AG04450 (cell line): ENCODE measurements at regions not wholly inside any gene's neighbourhood (a gene's known extent, or its start where the extent isn't known, plus 50 kb on each side); places are given as distances from the start of the nearest gene placed in this dataset.
"Not testable (repeated sequence)": the region's sequence is repeated elsewhere in the genome, so short reads cannot be mapped to it uniquely, and the experiment has no call there.

ENCODE experiments used
- CTCF ChIA-PET: fragments of 300-600, 350-600 bp; formaldehyde crosslinking; extraction: SDS; loops from one replicate; lab custom pipeline; 2022; ENCODE audit warnings: antibody characterized with exemption, inconsistent platforms; lab: Charles Lee
- POLR2A ChIA-PET: fragments of 350-600 bp; formaldehyde crosslinking; extraction: SDS; loops from one replicate; lab custom pipeline; 2021; ENCODE audit warnings: antibody characterized with exemption, inconsistent platforms; lab: Yijun Ruan, JAX
- DNase-seq: peaks from one replicate; pipeline ENCODE4 v3.0.0-alpha.2; 2011; ENCODE audit warnings: low read depth, low spot score
- H3K27ac ChIP-seq: one replicate; pipeline ENCODE4 v1.5.1; 2012; ENCODE audit warnings: low read depth, low read length, control low read depth
- H3K27me3 ChIP-seq: one replicate; pipeline ENCODE4 v1.6.0; 2012; ENCODE audit warnings: low read length; ENCODE audit not compliant: control insufficient read depth, insufficient read depth
- H3K4me3 ChIP-seq: 2 replicates; pipeline ENCODE4 v1.5.1; 2011; ENCODE audit warnings: mild to moderate bottlenecking, low read depth, low read length, control low read depth
- H3K9me3 ChIP-seq: 2 replicates; pipeline ENCODE4 v1.5.1; 2012; ENCODE audit warnings: low read length; ENCODE audit not compliant: control insufficient read depth, insufficient read depth
- CTCF ChIP-seq: IDR thresholded peaks from 2 replicates; pipeline ENCODE4 v1.5.1; 2011; ENCODE audit warnings: low read depth, low read length, control low read depth, inconsistent platforms

DNA sequence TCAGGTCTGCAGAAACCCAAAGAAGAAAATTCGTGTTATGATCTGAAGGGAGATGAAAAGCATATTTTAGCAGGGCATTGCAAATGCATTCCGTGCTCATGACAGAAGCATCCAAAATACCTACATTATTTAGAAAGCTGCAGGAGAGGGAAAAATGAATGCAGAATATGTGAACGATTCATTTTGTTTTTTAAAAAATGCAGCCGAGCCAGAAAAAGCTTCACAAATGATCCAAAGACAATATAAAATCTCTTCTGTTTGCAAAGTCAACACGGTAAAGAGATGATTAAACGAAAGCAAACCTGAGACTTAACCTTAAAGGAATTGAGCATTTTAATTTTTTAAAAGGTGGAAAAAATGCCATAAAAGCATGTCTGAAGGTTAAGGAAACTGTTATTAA lies 136.1 kb upstream of the SULF2 start:
- no peak for DNase-seq
- no peaks in the 10 kb centered on the region; the same call in 1 of the 2 replicates for H3K9me3 ChIP-seq
- no peak overlapping the region for H3K4me3 ChIP-seq
- no peaks in the 10 kb centered on the region for H3K27me3 ChIP-seq
- no peak for TF ChIP-seq CTCF
- no peak overlapping the region for H3K27ac ChIP-seq
- POLR2A ChIA-PET = no interaction called here
- CTCF ChIA-PET = no interaction called here

DNA sequence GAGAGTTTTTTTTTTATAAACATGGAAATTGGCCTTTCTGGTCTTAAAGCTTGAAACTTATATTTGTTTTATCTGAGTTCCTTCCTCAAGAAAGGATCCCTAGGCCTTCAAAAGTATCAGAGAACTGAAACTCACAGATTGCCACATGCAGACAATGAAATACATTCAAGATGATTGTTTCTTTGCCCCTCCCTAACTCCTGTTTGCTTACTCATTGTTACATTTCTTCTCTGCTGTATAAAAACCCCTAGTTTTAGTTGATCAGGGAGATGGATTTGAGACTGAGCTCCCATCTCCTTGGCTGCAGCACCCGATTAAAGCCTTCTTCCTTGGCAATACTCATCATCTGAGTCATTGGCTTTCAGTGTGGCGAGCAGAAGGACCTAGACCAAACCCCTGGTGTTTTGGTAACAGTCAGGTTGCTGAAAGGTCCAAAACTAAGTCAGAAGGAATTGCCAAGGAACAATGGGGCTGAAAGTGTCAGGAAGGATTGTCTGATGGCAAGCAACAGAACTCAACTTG lies 132.3 kb upstream of the SULF2 start:
- no peak for DNase-seq

DNA sequence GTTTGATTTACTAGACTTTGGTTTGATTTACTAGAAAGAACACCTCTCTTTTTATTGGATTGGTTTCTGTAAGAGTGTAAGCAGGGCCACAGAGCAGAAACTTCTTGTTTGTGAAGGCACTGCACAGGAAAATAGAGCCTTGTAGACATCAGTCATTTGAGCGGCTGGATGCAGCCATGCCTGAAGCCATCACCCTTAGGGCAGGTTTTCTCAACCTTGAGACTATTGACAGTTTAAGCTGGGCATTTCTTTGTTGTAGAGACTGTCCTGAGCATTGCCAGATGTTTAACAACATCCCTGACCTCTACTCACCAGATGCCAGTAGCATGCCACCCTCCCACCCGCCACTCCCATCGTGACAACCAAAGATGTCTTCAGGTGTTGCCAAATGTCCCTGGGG lies 130.2 kb upstream of the SULF2 start:
- H3K4me3 ChIP-seq = no peak overlapping the region
- POLR2A ChIA-PET = no interaction called here
- H3K27ac ChIP-seq = no peak overlapping the region
- no peaks in the 10 kb centered on the region for H3K27me3 ChIP-seq
- CTCF ChIA-PET = no interaction called here
- no peak for DNase-seq
- TF ChIP-seq CTCF = no peak
- H3K9me3 ChIP-seq = no peaks in the 10 kb centered on the region; the same call in 1 of the 2 replicates

More for the DNA sequence above, 132.3 kb upstream of the SULF2 start:
- no peak overlapping the region for H3K27ac ChIP-seq
- no peaks in the 10 kb centered on the region for H3K27me3 ChIP-seq
- H3K9me3 ChIP-seq = no peaks in the 10 kb centered on the region; the same call in 1 of the 2 replicates
- no peak overlapping the region for H3K4me3 ChIP-seq
- POLR2A ChIA-PET = no interaction called here
- no peak for TF ChIP-seq CTCF
- CTCF ChIA-PET = no interaction called here

GRCh38 chr20:47914792-47915191 lies 129.5 kb upstream of the SULF2 start:
- no peak overlapping the region for H3K27ac ChIP-seq
- ChIA-PET POLR2A (no interaction called here), CTCF (no interaction called here)
- DNase-seq = no peak
- H3K9me3 ChIP-seq = no peaks in the 10 kb centered on the region; the same call in 1 of the 2 replicates
- H3K4me3 ChIP-seq = no peak overlapping the region
- H3K27me3 ChIP-seq = no peaks in the 10 kb centered on the region
- no peak for TF ChIP-seq CTCF

- H3K27me3 ChIP-seq, H3K27ac ChIP-seq, CTCF ChIA-PET, H3K9me3 ChIP-seq, H3K4me3 ChIP-seq, DNase-seq, POLR2A ChIA-PET: not testable (repeated sequence)
Observed at GRCh38 chr20:47912786-47913501, 127.7 kb upstream of the SULF2 start.

- POLR2A ChIA-PET, H3K4me3 ChIP-seq, H3K27me3 ChIP-seq, H3K27ac ChIP-seq, H3K9me3 ChIP-seq, CTCF ChIA-PET, DNase-seq: not testable (repeated sequence)
Observed at GRCh38 chr20:47912165-47912564, 126.9 kb upstream of the SULF2 start.

DNA sequence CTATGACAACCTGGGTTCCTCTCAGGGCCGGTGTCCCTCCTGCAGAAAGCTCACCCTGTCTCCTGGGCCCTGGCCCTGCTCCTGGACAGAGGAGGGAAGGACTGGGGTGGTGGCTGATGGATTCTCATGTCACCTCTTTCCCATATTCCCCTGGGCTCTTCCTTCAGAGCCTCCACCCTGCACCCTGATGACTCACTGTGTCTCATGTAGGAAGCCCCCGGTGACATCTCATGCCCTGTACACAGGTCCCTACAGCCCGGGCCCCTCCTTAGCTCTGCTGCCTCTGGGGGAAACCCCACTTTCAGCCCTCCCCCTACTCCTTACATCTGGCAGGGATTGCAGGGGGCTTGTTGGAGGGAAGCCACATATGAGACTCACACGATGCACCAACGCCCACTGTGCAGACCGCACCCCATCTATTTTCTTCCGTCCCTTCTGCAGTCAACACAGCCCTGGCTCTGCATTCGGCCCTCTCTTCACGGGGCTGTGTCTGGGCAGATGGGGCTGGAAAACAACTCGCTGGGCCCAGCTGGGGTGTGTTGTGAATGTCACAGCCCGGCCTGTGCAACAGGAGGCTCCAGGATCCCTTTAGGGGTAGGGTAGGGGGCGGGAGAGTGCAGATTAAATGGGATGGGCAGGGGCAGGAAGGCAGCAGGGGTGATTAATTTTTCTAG lies 124.6 kb upstream of the SULF2 start:
- DNase-seq, H3K9me3 ChIP-seq, H3K27ac ChIP-seq, CTCF ChIA-PET, H3K27me3 ChIP-seq, H3K4me3 ChIP-seq, POLR2A ChIA-PET: not testable (repeated sequence)

DNA sequence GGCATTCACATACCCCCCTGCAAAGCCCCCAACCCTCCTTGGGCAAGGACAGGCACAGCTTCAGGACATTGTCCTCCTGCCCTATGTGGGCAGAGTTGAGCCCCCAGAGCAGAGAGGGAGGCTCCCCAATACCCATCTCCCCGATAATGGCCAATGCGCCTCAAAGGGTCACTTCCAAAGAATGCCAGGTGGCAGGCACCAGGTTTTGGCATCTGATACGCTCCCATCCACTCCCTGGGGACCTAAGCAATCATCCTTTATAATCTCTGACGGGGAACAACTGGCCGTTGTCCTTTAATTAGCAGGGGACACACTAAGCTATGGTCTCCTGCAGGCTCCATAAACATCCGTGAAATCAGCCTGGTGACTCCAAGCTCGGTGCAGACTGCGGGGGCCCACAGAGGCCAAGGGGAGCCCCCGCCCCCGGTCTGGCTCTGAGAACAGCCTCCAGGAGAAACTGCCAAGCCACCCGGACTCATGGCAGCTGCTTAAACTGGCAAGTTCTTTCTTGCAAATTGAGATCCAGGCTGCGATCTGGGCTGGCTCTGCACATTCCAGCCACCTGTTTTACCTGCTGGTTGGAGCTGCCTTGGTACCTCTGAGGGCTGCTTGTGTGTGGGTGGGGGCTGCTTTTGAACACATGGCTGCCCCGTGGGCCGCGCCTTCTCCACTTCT lies 123.2 kb upstream of the SULF2 start:
- CTCF ChIA-PET, H3K4me3 ChIP-seq, DNase-seq, H3K9me3 ChIP-seq, POLR2A ChIA-PET, H3K27me3 ChIP-seq, H3K27ac ChIP-seq: not testable (repeated sequence)
